Thyroid gland (tissue), 4 donors: ENCODE measurements at regions not wholly inside any gene's neighbourhood (a gene's known extent, or its start where the extent isn't known, plus 50 kb on each side); places are given as distances from the start of the nearest gene placed in this dataset.

Experiments used
- CTCF ChIP-seq, 6 experiments: fragments of 200-600 bp in 3 of 6; fragments of 450-650 bp in 3 of 6; sonication (generic) in 3 of 6; IDR thresholded peaks; one replicate each; pipeline ENCODE4 v1.5.1; 2016 to 2019; ENCODE audit warnings: antibody characterized with exemption in 6 of 6, mild to moderate bottlenecking in 2 of 6, inconsistent platforms in 1 of 6, moderate library complexity in 1 of 6
- POLR2A ChIP-seq, 2 donors: fragments of 450-650 bp; IDR thresholded peaks; one replicate each; pipeline ENCODE4 v1.6.1; 2017; ENCODE audit warnings: antibody characterized with exemption in 2 of 2, mild to moderate bottlenecking in 2 of 2, moderate library complexity in 1 of 2

- TF ChIP-seq POLR2A (IDR thresholded peaks at IDR 0.05) (no peak), CTCF (IDR thresholded peaks at IDR 0.05) (no peak)
Measured at GRCh38 chr18:40662898-40663437, 1292.1 kb upstream of the PIK3C3 start.
